ENCODE measurements at regions not wholly inside any gene's neighbourhood (a gene's known extent, or its start where the extent isn't known, plus 50 kb on each side); places are given as distances from the start of the nearest gene placed in this dataset.

- DNase-seq, result no peak
These were observed 418.0 kb downstream of the NLGN4X start for GRCh38 chrX:5810636-5811035.

GRCh38 chrX:5807181-5807580 lies 421.5 kb downstream of the NLGN4X start:
- Histone ChIP-seq H3K9ac (ENCODE audit: low read length) (no peak overlapping the region), H3K4me1 (ENCODE audit: insufficient read depth, low read length) (no peaks in the 10 kb centered on the region), H3K4me2 (ENCODE audit: low read length) (no peak overlapping the region), H3K9me3 (ENCODE audit: low read length) (no peaks in the 10 kb centered on the region), H3K9me2 (replicated peaks; ENCODE audit: low read length) (no peaks in the 10 kb centered on the region), H3K27me3 (ENCODE audit: low read length) (no peaks in the 10 kb centered on the region), H3K27ac (ENCODE audit: low read length) (no peak overlapping the region), H3K79me2 (ENCODE audit: low read length) (no peaks in the 10 kb centered on the region), H3K36me3 (ENCODE audit: low read depth, low read length) (no peaks in the 10 kb centered on the region), H2AFZ (ENCODE audit: low read length) (no peak overlapping the region), H3F3A (ENCODE audit: low read length, unreplicated experiment) (no peaks in the 10 kb centered on the region), H3K4me3 (ENCODE audit: low read length) (no peak overlapping the region), H4K20me1 (ENCODE audit: low read length) (no peaks in the 10 kb centered on the region)
- intact Hi-C loops (cut with micrococcal nuclease), result no loop called here
- ChIA-PET CTCF (no interaction called here), POLR2A (ENCODE audit: unreplicated experiment) (no interaction called here)
- no TSS peak for BruUV-seq (replicated peaks)
- ATAC-seq (no peak), DNase-seq (no peak)
- TF ChIP-seq EZH2phosphoT487 (IDR thresholded peaks at IDR 0.05; ENCODE audit: borderline replicate concordance, low read length) (no peak), EZH2 (IDR thresholded peaks at IDR 0.05; ENCODE audit: low read length, unreplicated experiment) (no peak)
- TF ChIP-seq, protein P1, sequence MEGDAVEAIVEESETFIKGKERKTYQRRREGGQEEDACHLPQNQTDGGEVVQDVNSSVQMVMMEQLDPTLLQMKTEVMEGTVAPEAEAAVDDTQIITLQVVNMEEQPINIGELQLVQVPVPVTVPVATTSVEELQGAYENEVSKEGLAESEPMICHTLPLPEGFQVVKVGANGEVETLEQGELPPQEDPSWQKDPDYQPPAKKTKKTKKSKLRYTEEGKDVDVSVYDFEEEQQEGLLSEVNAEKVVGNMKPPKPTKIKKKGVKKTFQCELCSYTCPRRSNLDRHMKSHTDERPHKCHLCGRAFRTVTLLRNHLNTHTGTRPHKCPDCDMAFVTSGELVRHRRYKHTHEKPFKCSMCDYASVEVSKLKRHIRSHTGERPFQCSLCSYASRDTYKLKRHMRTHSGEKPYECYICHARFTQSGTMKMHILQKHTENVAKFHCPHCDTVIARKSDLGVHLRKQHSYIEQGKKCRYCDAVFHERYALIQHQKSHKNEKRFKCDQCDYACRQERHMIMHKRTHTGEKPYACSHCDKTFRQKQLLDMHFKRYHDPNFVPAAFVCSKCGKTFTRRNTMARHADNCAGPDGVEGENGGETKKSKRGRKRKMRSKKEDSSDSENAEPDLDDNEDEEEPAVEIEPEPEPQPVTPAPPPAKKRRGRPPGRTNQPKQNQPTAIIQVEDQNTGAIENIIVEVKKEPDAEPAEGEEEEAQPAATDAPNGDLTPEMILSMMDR (conservative IDR thresholded peaks at IDR 0.05; ENCODE audit: low read depth, low read length), result no peak

More at GRCh38 chrX:5810636-5811035, 418.0 kb downstream of the NLGN4X start:
- ChIA-PET POLR2A (ENCODE audit: unreplicated experiment) (no interaction called here), CTCF (no interaction called here)
- Histone ChIP-seq H4K20me1 (ENCODE audit: low read length) (no peaks in the 10 kb centered on the region), H3K4me2 (ENCODE audit: low read length) (no peak overlapping the region), H3K4me3 (ENCODE audit: low read length) (no peak overlapping the region), H3K27me3 (ENCODE audit: low read length) (no peaks in the 10 kb centered on the region), H3K79me2 (ENCODE audit: low read length) (no peaks in the 10 kb centered on the region), H3K9me3 (ENCODE audit: low read length) (no peaks in the 10 kb centered on the region), H2AFZ (ENCODE audit: low read length) (no peak overlapping the region), H3K36me3 (ENCODE audit: low read depth, low read length) (no peaks in the 10 kb centered on the region), H3K4me1 (ENCODE audit: insufficient read depth, low read length) (no peaks in the 10 kb centered on the region), H3K9me2 (replicated peaks; ENCODE audit: low read length) (no peaks in the 10 kb centered on the region), H3K27ac (ENCODE audit: low read length) (no peak overlapping the region), H3K9ac (ENCODE audit: low read length) (no peak overlapping the region), H3F3A (ENCODE audit: low read length, unreplicated experiment) (no peaks in the 10 kb centered on the region)
- intact Hi-C loops (cut with micrococcal nuclease), result no loop called here
- ATAC-seq, result no peak
- TF ChIP-seq EZH2phosphoT487 (IDR thresholded peaks at IDR 0.05; ENCODE audit: borderline replicate concordance, low read length) (no peak), EZH2 (IDR thresholded peaks at IDR 0.05; ENCODE audit: low read length, unreplicated experiment) (no peak)
- TF ChIP-seq, protein P1 (conservative IDR thresholded peaks at IDR 0.05; ENCODE audit: low read depth, low read length), result no peak
- no TSS peak for BruUV-seq (replicated peaks)

- no peaks in the 10 kb centered on the region for H3F3A ChIP-seq (ENCODE audit: low read length, unreplicated experiment)
- H3K9me2 ChIP-seq (replicated peaks; ENCODE audit: low read length), result no peaks in the 10 kb centered on the region
- ChIA-PET CTCF (no interaction called here), POLR2A (ENCODE audit: unreplicated experiment) (no interaction called here)
- BruUV-seq (replicated peaks), result no TSS peak
- ATAC-seq (no peak), DNase-seq (no peak)
- no peaks in the 10 kb centered on the region for H3K27me3 ChIP-seq (ENCODE audit: low read length)
- intact Hi-C loops (cut with micrococcal nuclease), result no loop called here
- TF ChIP-seq, protein P1 (conservative IDR thresholded peaks at IDR 0.05; ENCODE audit: low read depth, low read length), result no peak
- no peak for TF ChIP-seq EZH2phosphoT487 (IDR thresholded peaks at IDR 0.05; ENCODE audit: borderline replicate concordance, low read length)
- no peak for TF ChIP-seq EZH2 (IDR thresholded peaks at IDR 0.05; ENCODE audit: low read length, unreplicated experiment)
- H3K27ac ChIP-seq (ENCODE audit: low read length), result no peak overlapping the region
- H4K20me1 ChIP-seq (ENCODE audit: low read length), result no peaks in the 10 kb centered on the region
- H3K36me3 ChIP-seq (ENCODE audit: low read depth, low read length), result no peaks in the 10 kb centered on the region
- H3K9me3 ChIP-seq (ENCODE audit: low read length), result no peaks in the 10 kb centered on the region
- no peaks in the 10 kb centered on the region for H3K79me2 ChIP-seq (ENCODE audit: low read length)
- H2AFZ ChIP-seq (ENCODE audit: low read length), result no peak overlapping the region
- no peak overlapping the region for H3K4me3 ChIP-seq (ENCODE audit: low read length)
- no peaks in the 10 kb centered on the region for H3K4me1 ChIP-seq (ENCODE audit: insufficient read depth, low read length)
- H3K4me2 ChIP-seq (ENCODE audit: low read length), result no peak overlapping the region
- H3K9ac ChIP-seq (ENCODE audit: low read length), result no peak overlapping the region
These were observed 426.3 kb downstream of the NLGN4X start for GRCh38 chrX:5802391-5802790.
